ENCODE measurements at regions not wholly inside any gene's neighbourhood (a gene's known extent, or its start where the extent isn't known, plus 50 kb on each side); places are given as distances from the start of the nearest gene placed in this dataset.

GRCh38 chr4:175424111-175424510, 388.0 kb downstream of the GPM6A start:
- Histone ChIP-seq H3K27ac (ENCODE audit: low read length) (no peak overlapping the region), H3K9ac (ENCODE audit: low read length in 2 of 2) (no peak overlapping the region), H3K27me3 (ENCODE audit: control insufficient read depth in 1 of 2, insufficient read depth in 2 of 2, low read length in 2 of 2) (no peaks in the 10 kb centered on the region), H3K36me3 (ENCODE audit: control insufficient read depth in 2 of 2, insufficient read depth in 2 of 2, low read length in 2 of 2) (no peaks in the 10 kb centered on the region), H3K4me3 (ENCODE audit: low read length in 2 of 2) (no peak overlapping the region), H3K4me1 (ENCODE audit: control insufficient read depth, insufficient read depth, low read length) (no peaks in the 10 kb centered on the region), H3K9me3 (ENCODE audit: control insufficient read depth in 2 of 2, low read length in 2 of 2) (peaks cover 0 to 2% of the 10 kb centered on the region in 2 donors)

DNA sequence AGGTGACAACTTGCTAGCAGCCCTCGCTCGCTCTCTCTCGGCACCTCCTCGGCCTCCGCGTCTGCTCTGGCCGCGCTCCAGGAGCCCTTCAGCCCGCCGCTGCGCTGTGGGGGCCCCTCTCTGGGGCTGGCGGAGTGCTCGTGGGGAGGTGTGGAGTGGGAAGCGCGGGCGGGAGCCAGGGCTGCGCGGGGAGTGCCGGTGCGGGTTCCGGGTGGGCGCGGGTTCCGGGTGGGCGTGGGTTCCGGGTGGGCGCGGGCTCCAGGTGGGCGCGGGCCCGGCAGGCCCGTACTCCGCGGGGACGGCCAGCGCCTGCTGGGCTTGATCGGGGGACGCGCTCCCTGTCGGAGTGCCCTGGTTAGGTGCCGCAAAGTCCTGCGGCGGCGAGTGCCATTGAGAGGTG, 384.3 kb downstream of the GPM6A start:
- Histone ChIP-seq H3K9me3 (ENCODE audit: control insufficient read depth in 2 of 2, low read length in 2 of 2) (peaks cover 0 to 2% of the 10 kb centered on the region in 2 donors), H3K4me3 (ENCODE audit: low read length in 2 of 2) (no peak overlapping the region), H3K27me3 (ENCODE audit: control insufficient read depth in 1 of 2, insufficient read depth in 2 of 2, low read length in 2 of 2) (no peaks in the 10 kb centered on the region), H3K4me1 (ENCODE audit: control insufficient read depth, insufficient read depth, low read length) (no peaks in the 10 kb centered on the region), H3K27ac (ENCODE audit: low read length) (no peak overlapping the region), H3K36me3 (ENCODE audit: control insufficient read depth in 2 of 2, insufficient read depth in 2 of 2, low read length in 2 of 2) (no peaks in the 10 kb centered on the region), H3K9ac (ENCODE audit: low read length in 2 of 2) (no peak overlapping the region)

DNA sequence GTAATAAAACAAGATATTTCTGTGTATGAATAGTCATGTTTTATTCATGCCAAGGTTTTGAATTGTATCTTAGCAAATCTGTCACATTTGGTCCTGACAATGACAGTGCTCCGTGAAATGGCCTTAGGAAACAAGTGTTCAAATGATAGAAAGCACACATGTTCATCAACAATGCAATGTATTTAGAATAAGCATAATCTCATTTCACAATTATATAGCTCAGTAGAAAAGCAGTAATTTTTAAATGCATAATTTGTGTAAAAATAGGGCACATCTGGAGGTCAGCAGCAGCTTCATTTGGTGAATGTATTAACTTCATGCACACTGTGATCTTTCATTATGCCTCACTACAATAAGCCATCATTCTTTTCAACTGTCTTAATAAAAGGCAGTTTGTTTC, 380.4 kb downstream of the GPM6A start:
- Histone ChIP-seq H3K9ac (ENCODE audit: low read length in 2 of 2) (no peak overlapping the region), H3K9me3 (ENCODE audit: control insufficient read depth in 2 of 2, low read length in 2 of 2) (no peaks in the 10 kb centered on the region), H3K4me1 (ENCODE audit: control insufficient read depth, insufficient read depth, low read length) (no peaks in the 10 kb centered on the region), H3K27me3 (ENCODE audit: control insufficient read depth in 1 of 2, insufficient read depth in 2 of 2, low read length in 2 of 2) (no peaks in the 10 kb centered on the region), H3K36me3 (ENCODE audit: control insufficient read depth in 2 of 2, insufficient read depth in 2 of 2, low read length in 2 of 2) (no peaks in the 10 kb centered on the region), H3K27ac (ENCODE audit: low read length) (no peak overlapping the region), H3K4me3 (ENCODE audit: low read length in 2 of 2) (no peak overlapping the region)

GRCh38 chr4:175435381-175435783, 376.7 kb downstream of the GPM6A start:
- no peak overlapping the region for H3K27ac ChIP-seq (ENCODE audit: low read length)
- no peaks in the 10 kb centered on the region for H3K9me3 ChIP-seq (ENCODE audit: control insufficient read depth in 2 of 2, low read length in 2 of 2)
- no peaks in the 10 kb centered on the region for H3K36me3 ChIP-seq (ENCODE audit: control insufficient read depth in 2 of 2, insufficient read depth in 2 of 2, low read length in 2 of 2)
- no peaks in the 10 kb centered on the region for H3K27me3 ChIP-seq (ENCODE audit: control insufficient read depth in 1 of 2, insufficient read depth in 2 of 2, low read length in 2 of 2)
- no peak overlapping the region for H3K9ac ChIP-seq (ENCODE audit: low read length in 2 of 2)
- no peak overlapping the region for H3K4me3 ChIP-seq (ENCODE audit: low read length in 2 of 2)
- H3K4me1 ChIP-seq (ENCODE audit: control insufficient read depth, insufficient read depth, low read length), result no peaks in the 10 kb centered on the region

- Histone ChIP-seq H3K9me3 (ENCODE audit: control insufficient read depth in 2 of 2, low read length in 2 of 2) (no peaks in the 10 kb centered on the region), H3K4me3 (ENCODE audit: low read length in 2 of 2) (no peak overlapping the region), H3K27me3 (ENCODE audit: control insufficient read depth in 1 of 2, insufficient read depth in 2 of 2, low read length in 2 of 2) (no peaks in the 10 kb centered on the region), H3K9ac (ENCODE audit: low read length in 2 of 2) (no peak overlapping the region), H3K36me3 (ENCODE audit: control insufficient read depth in 2 of 2, insufficient read depth in 2 of 2, low read length in 2 of 2) (no peaks in the 10 kb centered on the region), H3K4me1 (ENCODE audit: control insufficient read depth, insufficient read depth, low read length) (no peaks in the 10 kb centered on the region), H3K27ac (ENCODE audit: low read length) (no peak overlapping the region)
Observed at GRCh38 chr4:175436196-175436595, 375.9 kb downstream of the GPM6A start.

DNA sequence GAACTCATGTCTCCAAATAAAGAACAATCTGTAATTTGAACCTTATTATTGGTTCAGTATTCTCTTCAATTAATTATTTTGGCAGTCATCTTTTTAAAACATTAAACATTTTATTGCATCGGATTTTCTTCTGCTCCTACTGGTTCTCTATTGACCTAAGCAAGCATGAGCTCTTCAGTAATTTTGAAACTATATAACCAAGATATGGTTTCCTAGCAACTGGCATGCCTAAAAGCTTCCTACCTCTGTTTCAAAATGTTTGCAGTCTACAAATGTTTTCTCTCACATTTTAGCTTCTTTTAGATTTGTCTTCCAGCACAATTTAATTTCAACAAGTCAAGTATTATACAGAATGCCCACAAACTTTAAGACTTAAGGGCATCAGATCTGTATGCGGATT, 371.3 kb downstream of the GPM6A start:
- H3K27ac ChIP-seq (ENCODE audit: low read length), result no peak overlapping the region
- no peak overlapping the region for H3K4me3 ChIP-seq (ENCODE audit: low read length in 2 of 2)
- no peaks in the 10 kb centered on the region for H3K27me3 ChIP-seq (ENCODE audit: control insufficient read depth in 1 of 2, insufficient read depth in 2 of 2, low read length in 2 of 2)
- H3K9me3 ChIP-seq (ENCODE audit: control insufficient read depth in 2 of 2, low read length in 2 of 2), result no peaks in the 10 kb centered on the region
- no peaks in the 10 kb centered on the region for H3K36me3 ChIP-seq (ENCODE audit: control insufficient read depth in 2 of 2, insufficient read depth in 2 of 2, low read length in 2 of 2)
- H3K9ac ChIP-seq (ENCODE audit: low read length in 2 of 2), result no peak overlapping the region
- no peaks in the 10 kb centered on the region for H3K4me1 ChIP-seq (ENCODE audit: control insufficient read depth, insufficient read depth, low read length)

GRCh38 chr4:175441256-175441655, 370.8 kb downstream of the GPM6A start:
- no peaks in the 10 kb centered on the region for H3K9me3 ChIP-seq (ENCODE audit: control insufficient read depth in 2 of 2, low read length in 2 of 2)
- H3K4me1 ChIP-seq (ENCODE audit: control insufficient read depth, insufficient read depth, low read length), result no peaks in the 10 kb centered on the region
- no peak overlapping the region for H3K4me3 ChIP-seq (ENCODE audit: low read length in 2 of 2)

DNA sequence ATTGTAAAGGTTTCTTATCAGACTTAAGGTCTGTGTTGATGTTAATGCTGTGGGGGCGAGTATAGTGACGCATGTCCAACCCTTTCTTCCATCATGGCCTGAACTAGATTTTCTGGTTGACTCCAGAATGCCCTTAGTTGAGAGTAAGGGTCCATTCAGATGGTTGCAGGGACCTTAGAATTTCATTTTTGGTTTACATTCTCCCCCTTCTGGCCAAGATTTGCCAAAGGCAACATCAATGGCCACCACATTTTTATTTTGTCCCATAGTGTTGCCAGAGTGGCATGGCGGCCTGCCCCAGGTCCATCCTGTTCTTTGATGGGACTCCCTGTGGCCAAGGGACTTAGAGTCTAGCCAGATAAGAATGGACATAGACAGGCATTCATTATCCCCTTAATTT, 368.5 kb downstream of the GPM6A start:
- Histone ChIP-seq H3K36me3 (ENCODE audit: control insufficient read depth in 2 of 2, insufficient read depth in 2 of 2, low read length in 2 of 2) (no peaks in the 10 kb centered on the region), H3K9me3 (ENCODE audit: control insufficient read depth in 2 of 2, low read length in 2 of 2) (no peaks in the 10 kb centered on the region), H3K27me3 (ENCODE audit: control insufficient read depth in 1 of 2, insufficient read depth in 2 of 2, low read length in 2 of 2) (no peaks in the 10 kb centered on the region), H3K27ac (ENCODE audit: low read length) (no peak overlapping the region), H3K9ac (ENCODE audit: low read length in 2 of 2) (no peak overlapping the region), H3K4me1 (ENCODE audit: control insufficient read depth, insufficient read depth, low read length) (no peaks in the 10 kb centered on the region), H3K4me3 (ENCODE audit: low read length in 2 of 2) (no peak overlapping the region)

More at GRCh38 chr4:175441256-175441655, 370.8 kb downstream of the GPM6A start:
- H3K36me3 ChIP-seq (ENCODE audit: control insufficient read depth in 2 of 2, insufficient read depth in 2 of 2, low read length in 2 of 2), result no peaks in the 10 kb centered on the region
- H3K9ac ChIP-seq (ENCODE audit: low read length in 2 of 2), result no peak overlapping the region
- no peaks in the 10 kb centered on the region for H3K27me3 ChIP-seq (ENCODE audit: control insufficient read depth in 1 of 2, insufficient read depth in 2 of 2, low read length in 2 of 2)
- no peak overlapping the region for H3K27ac ChIP-seq (ENCODE audit: low read length)

DNA sequence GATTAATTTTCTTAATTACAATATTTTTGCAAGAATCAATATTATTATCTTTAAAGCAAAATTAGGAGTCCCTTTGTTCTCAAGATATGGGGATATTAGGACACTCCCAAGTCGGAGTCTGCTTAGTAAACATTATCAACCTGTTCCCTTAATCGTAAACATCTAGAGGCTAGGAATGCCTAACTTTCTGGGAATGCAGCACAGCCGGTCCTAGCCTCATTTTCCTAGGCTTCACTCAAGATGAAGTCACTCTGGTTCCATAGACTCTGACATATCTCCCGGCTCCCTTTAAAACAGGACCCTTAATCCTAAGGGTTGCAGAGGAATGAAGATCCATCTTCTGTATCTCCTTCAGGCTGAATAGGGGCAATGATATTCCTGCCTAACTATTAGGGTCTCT, 367.6 kb downstream of the GPM6A start:
- H3K9me3 ChIP-seq (ENCODE audit: control insufficient read depth in 2 of 2, low read length in 2 of 2), result no peaks in the 10 kb centered on the region
- no peaks in the 10 kb centered on the region for H3K36me3 ChIP-seq (ENCODE audit: control insufficient read depth in 2 of 2, insufficient read depth in 2 of 2, low read length in 2 of 2)
- no peaks in the 10 kb centered on the region for H3K4me1 ChIP-seq (ENCODE audit: control insufficient read depth, insufficient read depth, low read length)
- no peaks in the 10 kb centered on the region for H3K27me3 ChIP-seq (ENCODE audit: control insufficient read depth in 1 of 2, insufficient read depth in 2 of 2, low read length in 2 of 2)
- H3K9ac ChIP-seq (ENCODE audit: low read length in 2 of 2), result no peak overlapping the region
- no peak overlapping the region for H3K4me3 ChIP-seq (ENCODE audit: low read length in 2 of 2)
- H3K27ac ChIP-seq (ENCODE audit: low read length), result no peak overlapping the region

GRCh38 chr4:175447016-175447415, 365.0 kb downstream of the GPM6A start:
- Histone ChIP-seq H3K9ac (ENCODE audit: low read length in 2 of 2) (no peak overlapping the region), H3K27me3 (ENCODE audit: control insufficient read depth in 1 of 2, insufficient read depth in 2 of 2, low read length in 2 of 2) (no peaks in the 10 kb centered on the region), H3K4me3 (ENCODE audit: low read length in 2 of 2) (no peak overlapping the region), H3K27ac (ENCODE audit: low read length) (no peak overlapping the region), H3K4me1 (ENCODE audit: control insufficient read depth, insufficient read depth, low read length) (no peaks in the 10 kb centered on the region), H3K36me3 (ENCODE audit: control insufficient read depth in 2 of 2, insufficient read depth in 2 of 2, low read length in 2 of 2) (no peaks in the 10 kb centered on the region), H3K9me3 (ENCODE audit: control insufficient read depth in 2 of 2, low read length in 2 of 2) (no peaks in the 10 kb centered on the region)

DNA sequence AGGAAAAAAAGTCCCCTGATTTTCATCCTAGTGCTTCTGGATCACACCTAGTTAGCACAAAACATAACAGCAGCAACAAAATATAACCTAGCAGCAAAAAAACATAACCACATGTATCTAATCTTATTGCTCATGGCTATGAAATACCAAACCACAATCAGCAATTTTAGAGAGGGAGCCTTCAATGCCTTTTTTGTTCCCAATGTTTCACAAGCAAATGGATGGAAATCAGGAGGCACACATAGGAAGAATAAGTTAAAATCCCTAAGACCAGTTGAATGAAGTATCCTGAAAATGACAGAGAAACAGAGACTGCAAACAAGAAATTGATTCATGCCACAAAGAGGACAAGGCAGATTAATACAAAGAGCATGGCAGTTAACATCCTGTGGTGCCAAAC, 361.6 kb downstream of the GPM6A start:
- Histone ChIP-seq H3K9ac (ENCODE audit: low read length in 2 of 2) (no peak overlapping the region), H3K27me3 (ENCODE audit: control insufficient read depth in 1 of 2, insufficient read depth in 2 of 2, low read length in 2 of 2) (no peaks in the 10 kb centered on the region), H3K27ac (ENCODE audit: low read length) (no peak overlapping the region), H3K36me3 (ENCODE audit: control insufficient read depth in 2 of 2, insufficient read depth in 2 of 2, low read length in 2 of 2) (no peaks in the 10 kb centered on the region), H3K4me1 (ENCODE audit: control insufficient read depth, insufficient read depth, low read length) (no peaks in the 10 kb centered on the region), H3K9me3 (ENCODE audit: control insufficient read depth in 2 of 2, low read length in 2 of 2) (no peaks in the 10 kb centered on the region), H3K4me3 (ENCODE audit: low read length in 2 of 2) (no peak overlapping the region)

Data from stomach smooth muscle (tissue), 2 donors.